ENCODE measurements at regions not wholly inside any gene's neighbourhood (a gene's known extent, or its start where the extent isn't known, plus 50 kb on each side); places are given as distances from the start of the nearest gene placed in this dataset.
"Not testable (repeated sequence)": the region's sequence is repeated elsewhere in the genome, so short reads cannot be mapped to it uniquely, and the experiment has no call there.

DNA sequence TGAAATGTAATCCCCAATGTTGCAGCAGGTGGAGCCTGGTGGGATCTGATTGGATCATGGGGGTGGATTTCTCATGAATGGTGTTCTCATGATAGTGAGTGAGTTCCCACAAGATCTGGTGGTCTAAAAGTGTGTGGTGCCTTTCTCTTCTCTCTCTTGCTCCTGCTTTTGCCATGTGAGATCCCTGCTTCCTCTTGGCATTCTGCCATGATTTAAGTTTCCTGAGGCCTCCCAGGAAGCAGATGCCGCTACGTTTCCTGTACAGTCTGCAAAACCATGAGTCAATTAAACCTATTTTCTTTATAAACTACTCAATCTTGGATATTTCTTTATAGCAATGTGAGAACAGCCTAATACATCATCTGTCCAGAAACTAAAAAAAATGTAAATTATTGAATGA is 298.3 kb downstream of the MEX3B start:
- no peak for DNase-seq (ENCODE audit: extremely low read depth, low read depth)

GRCh38 chr15:81747026-81747425 is 298.8 kb downstream of the MEX3B start:
- no peak for DNase-seq (ENCODE audit: extremely low read depth, low read depth)

- no peak for DNase-seq (ENCODE audit: extremely low read depth, low read depth)
Observed at GRCh38 chr15:81744364-81744763, 301.5 kb downstream of the MEX3B start.

DNA sequence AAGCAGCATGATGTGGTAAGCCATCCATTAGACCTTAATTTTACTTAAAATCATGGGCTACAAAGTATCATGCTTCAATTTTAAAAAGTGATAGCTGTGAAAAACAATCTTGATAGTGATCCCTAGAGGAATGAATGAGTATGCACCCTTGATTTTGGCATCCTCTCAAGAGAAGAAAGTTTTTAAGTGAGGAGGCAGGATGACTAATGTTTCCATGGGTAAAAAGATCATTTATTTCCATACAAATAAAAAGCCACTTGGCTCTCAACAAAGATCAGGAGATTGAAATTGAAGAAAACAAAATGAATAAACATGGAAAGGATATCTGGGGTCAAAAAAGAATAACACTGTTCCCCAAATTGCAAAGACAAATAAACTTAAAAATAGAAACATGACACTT is 305.4 kb downstream of the MEX3B start:
- DNase-seq (ENCODE audit: extremely low read depth, low read depth): no peak

- DNase-seq (ENCODE audit: extremely low read depth, low read depth): no peak
Observed at GRCh38 chr15:81729340-81729739, 316.5 kb downstream of the MEX3B start.

GRCh38 chr15:81728726-81729125 is 317.1 kb downstream of the MEX3B start:
- DNase-seq (ENCODE audit: extremely low read depth, low read depth): no peak

DNA sequence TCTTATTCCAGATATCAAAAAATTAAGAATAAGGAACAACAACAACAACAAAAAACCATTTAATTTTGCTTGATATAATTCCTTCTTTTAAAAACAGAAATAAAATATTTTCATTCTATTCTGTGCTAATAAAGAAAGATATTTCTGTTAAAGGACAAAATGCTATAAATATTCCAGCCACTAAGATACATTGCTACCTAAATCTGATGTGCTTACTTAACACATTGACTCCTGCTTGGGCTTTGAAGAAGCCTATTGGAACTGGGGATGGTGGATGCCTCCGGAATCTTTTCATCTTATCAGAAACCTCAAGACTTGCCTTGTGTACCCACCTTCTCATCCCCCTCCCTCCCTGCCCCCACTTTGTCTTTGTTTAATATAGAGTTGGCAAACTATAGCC is 320.2 kb downstream of the MEX3B start:
- DNase-seq (ENCODE audit: extremely low read depth, low read depth): no peak

GRCh38 chr15:81724536-81724935 is 321.3 kb downstream of the MEX3B start:
- no peak for DNase-seq (ENCODE audit: extremely low read depth, low read depth)

DNA sequence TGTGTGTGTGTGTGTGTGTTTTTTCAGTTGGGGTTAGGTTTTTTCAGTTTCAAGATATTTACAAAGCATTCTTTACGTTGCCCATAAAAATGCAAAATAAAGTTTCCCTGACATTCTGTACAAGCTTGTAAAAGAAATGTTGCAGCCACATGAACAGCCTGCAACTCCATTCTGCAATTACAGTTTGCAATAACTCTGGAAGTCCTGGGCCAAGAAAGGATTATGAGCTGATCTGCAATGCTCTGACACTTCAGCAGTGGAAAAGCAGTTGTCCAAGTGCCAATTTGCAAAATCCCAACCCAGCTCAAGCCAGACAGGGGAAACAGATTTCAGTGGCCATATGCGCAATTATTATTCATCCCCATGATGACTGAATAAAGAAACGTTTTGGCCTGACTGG is 322.1 kb downstream of the MEX3B start:
- no peak for DNase-seq (ENCODE audit: extremely low read depth, low read depth)

GRCh38 chr15:81723113-81723651 is 322.6 kb downstream of the MEX3B start:
- DNase-seq (ENCODE audit: extremely low read depth, low read depth): no peak

DNA sequence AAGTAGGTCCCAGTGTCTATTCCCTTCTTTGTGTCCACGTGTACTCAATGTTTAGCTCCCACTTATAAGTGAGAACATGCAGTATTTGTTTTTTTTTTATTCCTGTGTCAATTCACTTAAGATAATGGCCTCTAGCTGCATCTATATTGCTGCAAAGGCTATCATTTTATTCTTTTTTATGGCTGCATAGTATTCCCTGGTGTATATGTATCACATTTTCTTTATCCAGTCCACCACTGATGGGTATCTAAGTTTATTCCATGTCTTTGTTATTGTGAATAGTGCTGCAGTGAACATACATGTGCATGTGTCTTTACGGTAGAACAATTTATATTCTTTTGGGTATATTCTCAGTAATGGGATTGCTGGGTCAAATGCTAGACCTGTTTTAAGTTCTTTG is 329.4 kb downstream of the MEX3B start:
- not testable (repeated sequence) for DNase-seq (ENCODE audit: extremely low read depth, low read depth)

DNA sequence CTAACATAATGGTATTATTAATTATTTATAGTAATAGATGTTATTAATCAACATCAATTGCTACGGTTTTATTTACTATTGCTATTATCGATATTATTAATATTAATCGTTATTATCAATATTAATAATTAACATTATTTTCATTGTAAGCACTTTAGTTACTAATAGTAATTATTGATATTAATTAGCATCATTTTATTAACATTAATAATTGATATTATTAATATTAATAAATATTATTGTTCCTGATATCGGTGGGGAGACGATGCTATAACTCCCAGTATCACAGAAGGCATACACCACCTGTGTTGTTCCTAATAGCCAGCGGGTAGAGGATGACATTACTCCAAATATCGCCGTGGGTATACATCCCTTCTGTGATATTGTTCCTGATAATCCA is 335.5 kb downstream of the MEX3B start:
- DNase-seq (ENCODE audit: extremely low read depth, low read depth): no peak

GRCh38 chr15:81706816-81707346 is 332.9 kb upstream of the TMC3 start:
- DNase-seq (ENCODE audit: extremely low read depth, low read depth): not testable (repeated sequence)

DNA sequence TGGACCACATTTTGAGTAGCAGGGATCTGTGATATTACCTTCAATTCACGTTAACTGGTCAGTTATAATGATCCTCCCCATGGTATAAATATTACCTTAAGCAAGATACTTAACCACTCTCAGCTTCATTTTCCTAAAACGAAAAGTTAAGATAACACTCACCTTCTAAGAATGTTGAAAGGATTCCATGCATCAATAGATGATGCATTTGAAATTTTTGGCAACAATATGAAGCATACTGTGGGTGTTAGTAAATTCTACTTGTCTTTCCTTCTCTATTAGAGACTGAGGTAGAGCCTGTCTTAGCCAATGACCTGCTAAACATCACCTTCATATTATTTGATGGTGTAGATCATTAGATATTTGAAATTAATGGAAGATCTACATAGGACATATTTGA is 331.7 kb upstream of the TMC3 start:
- DNase-seq (ENCODE audit: extremely low read depth, low read depth): not testable (repeated sequence)

DNA sequence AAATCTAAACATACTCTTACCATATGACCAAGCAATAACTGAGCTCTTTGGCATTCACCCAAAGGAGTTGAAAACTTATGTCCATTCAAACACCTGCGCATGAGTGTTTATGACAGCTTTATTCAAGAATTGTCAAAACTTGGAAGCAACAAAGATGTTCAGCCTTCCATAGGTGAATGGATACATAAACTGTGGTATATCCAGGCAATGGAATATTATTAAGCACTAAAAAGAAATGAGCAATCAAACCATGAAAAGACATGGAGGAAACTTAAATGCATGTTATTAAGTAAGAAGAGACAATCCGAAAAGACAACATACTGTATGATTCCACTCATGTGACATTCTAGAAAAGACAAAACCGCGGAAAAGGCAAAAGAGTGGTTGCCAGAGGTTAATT is 312.0 kb upstream of the TMC3 start:
- DNase-seq (ENCODE audit: extremely low read depth, low read depth): no peak

DNA sequence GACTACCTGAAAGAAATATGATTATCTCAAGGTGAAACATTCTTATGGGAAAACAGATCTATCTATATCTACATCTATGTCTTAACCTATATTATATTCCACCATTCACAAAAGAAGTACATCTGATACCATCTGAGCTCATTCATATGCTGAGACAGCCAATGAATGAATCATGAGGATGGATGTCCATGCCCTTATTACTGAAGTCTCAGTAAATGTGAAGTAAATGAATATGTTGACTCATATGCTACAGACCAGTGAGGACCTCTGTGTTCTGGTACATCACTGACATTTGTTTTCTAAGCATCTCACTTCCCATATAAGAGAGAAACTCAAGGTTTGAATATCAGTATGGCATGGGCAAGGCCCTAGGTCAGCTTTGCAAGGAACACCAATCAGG is 311.2 kb upstream of the TMC3 start:
- no peak for DNase-seq (ENCODE audit: extremely low read depth, low read depth)

DNA sequence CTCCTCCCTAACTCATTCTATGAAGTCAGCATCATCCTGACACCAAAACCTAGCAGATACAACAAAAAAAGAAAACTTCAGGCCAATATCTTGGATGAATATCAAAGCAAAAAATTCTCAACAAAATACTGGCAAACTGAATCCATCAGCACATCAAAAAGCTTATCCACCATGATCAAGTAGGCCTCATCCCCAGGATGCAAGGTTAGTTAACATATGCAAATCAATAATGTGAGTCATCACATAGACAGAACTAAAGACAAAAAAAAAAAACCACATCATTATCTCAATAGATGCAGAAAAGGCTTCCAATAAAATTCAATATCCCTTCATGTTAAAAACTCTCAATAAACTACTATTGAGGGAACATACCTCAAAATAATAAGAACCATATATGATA is 306.8 kb upstream of the TMC3 start:
- DNase-seq (ENCODE audit: extremely low read depth, low read depth): no peak

- no peak for DNase-seq (ENCODE audit: extremely low read depth, low read depth)
Observed at GRCh38 chr15:81666839-81667238, 292.8 kb upstream of the TMC3 start.

DNA sequence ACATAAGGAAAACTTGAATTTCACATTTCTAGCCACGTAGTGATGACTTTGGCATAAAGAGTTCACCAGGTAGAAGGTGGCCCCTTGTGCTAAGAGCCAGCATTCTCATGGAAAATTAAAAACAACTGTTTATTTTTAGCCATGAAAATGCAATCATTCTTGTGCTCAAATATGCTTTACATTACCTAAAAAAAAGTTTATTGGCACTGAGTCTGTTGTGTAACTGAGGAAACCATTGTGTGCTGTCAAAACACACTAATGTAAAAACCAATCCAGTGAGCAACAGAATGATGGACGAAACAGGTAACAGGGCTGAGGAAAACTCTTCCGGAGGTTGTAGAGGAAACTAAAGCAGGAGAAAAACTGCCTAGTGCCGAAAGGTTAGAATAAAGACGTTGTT is 287.0 kb upstream of the TMC3 start:
- no peak for DNase-seq (ENCODE audit: extremely low read depth, low read depth)

- no peak for DNase-seq (ENCODE audit: extremely low read depth, low read depth)
Observed at GRCh38 chr15:81653259-81653658, 279.2 kb upstream of the TMC3 start.

- no peak for DNase-seq (ENCODE audit: extremely low read depth, low read depth)
Observed at GRCh38 chr15:81645470-81645869, 271.5 kb upstream of the TMC3 start.

GRCh38 chr15:81643771-81644170 is 269.8 kb upstream of the TMC3 start:
- DNase-seq (ENCODE audit: extremely low read depth, low read depth): no peak

DNA sequence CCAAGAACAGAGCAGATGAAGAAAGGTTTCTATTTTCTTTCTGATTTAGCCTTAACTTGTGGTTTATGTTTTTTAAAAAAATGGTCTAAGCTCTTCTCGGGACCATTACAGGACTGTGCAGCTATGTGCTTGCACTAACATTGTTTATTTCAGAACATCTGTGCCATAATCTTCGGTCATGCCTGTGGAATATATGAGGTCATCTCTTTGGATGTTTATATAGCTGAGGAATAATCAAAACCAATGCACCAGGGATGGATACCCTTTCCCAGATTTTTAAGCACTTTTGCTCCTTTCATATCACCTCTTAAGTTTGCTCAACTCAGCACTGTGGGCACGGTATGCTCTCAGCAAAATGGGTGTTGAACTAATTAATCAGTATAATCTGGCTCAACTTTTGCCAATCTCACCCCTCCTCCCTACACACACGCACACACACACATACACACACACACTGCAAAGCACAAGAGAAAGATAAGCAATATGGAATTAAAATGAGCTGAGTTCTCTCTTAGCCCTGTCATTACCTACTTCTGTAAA is 268.5 kb upstream of the TMC3 start:
- DNase-seq (ENCODE audit: extremely low read depth, low read depth): no peak

Measured in NCI-H460 (cell line).